NCI-H2196 treated with DMSO at 0.1 percent for 48 hours (cell line): ENCODE measurements at regions not wholly inside any gene's neighbourhood (a gene's known extent, or its start where the extent isn't known, plus 50 kb on each side); places are given as distances from the start of the nearest gene placed in this dataset.
"Not testable (repeated sequence)": the region's sequence is repeated elsewhere in the genome, so short reads cannot be mapped to it uniquely, and the experiment has no call there.

Experiments
- DNase-seq: peaks from one replicate; lab custom pipeline; 2025; ENCODE audit not compliant: unreplicated experiment; lab: John Stamatoyannopoulos, UW

- no peak for DNase-seq
Observed at GRCh38 chr1:29774355-29774754, 538.0 kb downstream of the PTPRU start.

GRCh38 chr1:29772584-29773100 is 536.3 kb downstream of the PTPRU start:
- DNase-seq, result no peak

GRCh38 chr1:29767769-29768425 is 531.6 kb downstream of the PTPRU start:
- DNase-seq, result no peak

- DNase-seq, result no peak
Observed at GRCh38 chr1:29767088-29767685, 530.9 kb downstream of the PTPRU start.

- DNase-seq, result no peak
Observed at GRCh38 chr1:29762635-29763034, 526.3 kb downstream of the PTPRU start.

- DNase-seq, result no peak
Observed at GRCh38 chr1:29761159-29761928, 525.0 kb downstream of the PTPRU start.

- no peak for DNase-seq
Observed at GRCh38 chr1:29760067-29760564, 523.8 kb downstream of the PTPRU start.

GRCh38 chr1:29758781-29759499 is 522.6 kb downstream of the PTPRU start:
- no peak for DNase-seq

GRCh38 chr1:29757866-29758780 is 521.8 kb downstream of the PTPRU start:
- no peak for DNase-seq

GRCh38 chr1:29756901-29757725 is 520.8 kb downstream of the PTPRU start:
- no peak for DNase-seq

- no peak for DNase-seq
Observed at GRCh38 chr1:29756498-29756897, 520.2 kb downstream of the PTPRU start.

GRCh38 chr1:29756085-29756484 is 519.8 kb downstream of the PTPRU start:
- DNase-seq, result no peak

GRCh38 chr1:29755412-29756015 is 519.2 kb downstream of the PTPRU start:
- not testable (repeated sequence) for DNase-seq

- no peak for DNase-seq
Observed at GRCh38 chr1:29754573-29755375, 518.5 kb downstream of the PTPRU start.

GRCh38 chr1:29753771-29754572 is 517.6 kb downstream of the PTPRU start:
- DNase-seq, result no peak

- DNase-seq, result no peak
Observed at GRCh38 chr1:29753244-29753643, 516.9 kb downstream of the PTPRU start.

GRCh38 chr1:29752141-29752540 is 515.8 kb downstream of the PTPRU start:
- DNase-seq, result no peak
